ENCODE measurements at regions not wholly inside any gene's neighbourhood (a gene's known extent, or its start where the extent isn't known, plus 50 kb on each side); places are given as distances from the start of the nearest gene placed in this dataset.

DNA sequence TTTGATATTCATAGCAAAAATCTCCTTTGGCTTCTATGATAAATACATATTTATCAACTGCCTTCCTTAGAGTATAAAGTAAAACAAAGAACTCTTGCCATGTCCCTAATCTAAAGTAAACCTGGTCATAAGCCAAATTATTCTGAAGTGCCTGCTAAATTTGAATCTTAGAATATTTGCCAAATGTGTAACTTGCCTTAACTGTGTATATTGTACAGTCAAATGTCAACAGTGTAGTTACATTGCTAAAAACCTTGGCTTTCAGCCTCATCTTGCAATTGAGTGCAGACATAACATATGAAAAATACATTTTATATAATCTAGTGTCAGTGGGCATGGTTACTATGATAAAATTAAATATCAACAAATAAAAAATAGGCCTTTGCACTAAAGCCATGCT is 583.4 kb upstream of the ADAMTS5 start:
- TF ChIP-seq, protein P1, sequence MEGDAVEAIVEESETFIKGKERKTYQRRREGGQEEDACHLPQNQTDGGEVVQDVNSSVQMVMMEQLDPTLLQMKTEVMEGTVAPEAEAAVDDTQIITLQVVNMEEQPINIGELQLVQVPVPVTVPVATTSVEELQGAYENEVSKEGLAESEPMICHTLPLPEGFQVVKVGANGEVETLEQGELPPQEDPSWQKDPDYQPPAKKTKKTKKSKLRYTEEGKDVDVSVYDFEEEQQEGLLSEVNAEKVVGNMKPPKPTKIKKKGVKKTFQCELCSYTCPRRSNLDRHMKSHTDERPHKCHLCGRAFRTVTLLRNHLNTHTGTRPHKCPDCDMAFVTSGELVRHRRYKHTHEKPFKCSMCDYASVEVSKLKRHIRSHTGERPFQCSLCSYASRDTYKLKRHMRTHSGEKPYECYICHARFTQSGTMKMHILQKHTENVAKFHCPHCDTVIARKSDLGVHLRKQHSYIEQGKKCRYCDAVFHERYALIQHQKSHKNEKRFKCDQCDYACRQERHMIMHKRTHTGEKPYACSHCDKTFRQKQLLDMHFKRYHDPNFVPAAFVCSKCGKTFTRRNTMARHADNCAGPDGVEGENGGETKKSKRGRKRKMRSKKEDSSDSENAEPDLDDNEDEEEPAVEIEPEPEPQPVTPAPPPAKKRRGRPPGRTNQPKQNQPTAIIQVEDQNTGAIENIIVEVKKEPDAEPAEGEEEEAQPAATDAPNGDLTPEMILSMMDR (conservative IDR thresholded peaks at IDR 0.05; ENCODE audit: low read depth, low read length) = no peak
- TF ChIP-seq EZH2 (IDR thresholded peaks at IDR 0.05; ENCODE audit: borderline replicate concordance, low read depth, low read length, poor library complexity, severe bottlenecking) = no peak

Measured in A673 (cell line).